HCT116 (cell line): ENCODE measurements at regions not wholly inside any gene's neighbourhood (a gene's known extent, or its start where the extent isn't known, plus 50 kb on each side); places are given as distances from the start of the nearest gene placed in this dataset.

Source experiments
- CEBPB ChIP-seq: IDR thresholded peaks from 2 replicates; pipeline ENCODE4 v1.6.1; 2012; ENCODE audit warnings: low read depth
- CTCF ChIP-seq, 3 experiments: fragments of 200-600 bp in 1 of 3; sonication (generic) in 1 of 3; IDR thresholded peaks in 2 of 3; conservative IDR thresholded peaks in 1 of 3; 2 replicates each; pipeline ENCODE4 v1.5.1; 2012 to 2017; ENCODE audit warnings: low read depth in 2 of 3, low read length in 2 of 3, antibody characterized with exemption in 1 of 3, borderline replicate concordance in 1 of 3, control low read depth in 1 of 3, mild to moderate bottlenecking in 1 of 3, mixed read lengths in 1 of 3, mixed run types in 1 of 3, moderate library complexity in 1 of 3; ENCODE audit not compliant: insufficient read depth in 1 of 3
- EGR1 ChIP-seq: IDR thresholded peaks from 2 replicates; pipeline ENCODE4 v1.6.1; 2012; ENCODE audit warnings: low read depth
- ELF1 ChIP-seq: IDR thresholded peaks from 2 replicates; pipeline ENCODE4 v1.6.1; 2012; ENCODE audit warnings: low read depth, borderline replicate concordance
- EZH2phosphoT487 ChIP-seq: fragments of 200-600 bp; IDR thresholded peaks from 2 replicates; pipeline ENCODE4 v1.6.1; 2018; ENCODE audit warnings: antibody characterized with exemption, borderline replicate concordance
- JUND ChIP-seq: IDR thresholded peaks from 2 replicates; pipeline ENCODE4 v1.6.1; 2012
- POLR2A ChIP-seq: IDR thresholded peaks from 2 replicates; pipeline ENCODE4 v1.7.0; 2011; ENCODE audit warnings: borderline replicate concordance; ENCODE audit not compliant: insufficient read depth, insufficient read length; ENCODE audit errors: extremely low read depth
- REST ChIP-seq: IDR thresholded peaks from 2 replicates; pipeline ENCODE4 v1.6.1; 2012; ENCODE audit warnings: low read depth
- ZNF274 ChIP-seq: fragments of 200-500 bp; sonication (Bioruptor generic); IDR thresholded peaks from 2 replicates; pipeline ENCODE4 v1.6.1; 2014; ENCODE audit warnings: mild to moderate bottlenecking, low read depth, low read length, inconsistent platforms

GRCh38 chr11:45045683-45046471, 95.2 kb upstream of the TP53I11 start:
- TF ChIP-seq REST (no peak), ZNF274 (no peak), CTCF (IDR thresholded peaks at IDR 0.05 in 2 of 3, conservative IDR thresholded peaks at IDR 0.05 in 1 of 3; ENCODE audit: borderline replicate concordance in 1 of 3, insufficient read depth in 1 of 3, low read depth in 2 of 3, low read length in 2 of 3) (0 out of 6 replicates have a peak, but pooled peaks of 1 of the 3 experiments have one; percentile 8), POLR2A (no peak), JUND (peak; percentile 38; the same call in 1 of the 2 replicates), CEBPB (peak; percentile 91), ELF1 (no peak), EZH2phosphoT487 (no peak), EGR1 (no peak)
